ENCODE measurements at regions not wholly inside any gene's neighbourhood (a gene's known extent, or its start where the extent isn't known, plus 50 kb on each side); places are given as distances from the start of the nearest gene placed in this dataset.
A peak's percentile ranks its signal among the peaks of the same experiment; 100 is the strongest.

DNA sequence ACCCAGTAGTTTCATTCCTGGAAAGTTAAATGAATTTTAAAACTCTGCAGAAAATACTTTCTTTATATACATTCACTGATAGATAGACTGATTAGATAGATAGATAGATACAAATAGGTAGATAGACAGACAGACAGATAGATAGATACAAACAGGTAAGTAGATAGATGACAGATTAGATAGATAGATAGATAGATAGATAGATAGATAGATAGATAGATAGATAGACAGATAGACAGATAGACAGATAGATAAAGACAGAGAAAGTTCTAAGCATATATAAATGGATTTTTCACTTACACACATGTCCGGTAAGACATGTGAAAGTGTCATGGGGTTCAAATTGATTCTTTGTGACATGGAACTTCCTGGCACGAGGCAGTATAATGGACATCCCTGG is 349.7 kb downstream of the CDK5RAP2 start:
- Histone ChIP-seq H3K4me1 (no peaks in the 10 kb centered on the region), H3K36me3 (ENCODE audit: insufficient read depth in 1 of 2, low read depth in 1 of 2) (no peaks in the 10 kb centered on the region), H3K27ac (no peak overlapping the region), H3K9me3 (no peaks in the 10 kb centered on the region), H3K4me3 (no peak overlapping the region), H3K27me3 (ENCODE audit: insufficient read depth in 3 of 3, low read length in 2 of 3) (no peaks in the 10 kb centered on the region)
- TF ChIP-seq, protein P1, sequence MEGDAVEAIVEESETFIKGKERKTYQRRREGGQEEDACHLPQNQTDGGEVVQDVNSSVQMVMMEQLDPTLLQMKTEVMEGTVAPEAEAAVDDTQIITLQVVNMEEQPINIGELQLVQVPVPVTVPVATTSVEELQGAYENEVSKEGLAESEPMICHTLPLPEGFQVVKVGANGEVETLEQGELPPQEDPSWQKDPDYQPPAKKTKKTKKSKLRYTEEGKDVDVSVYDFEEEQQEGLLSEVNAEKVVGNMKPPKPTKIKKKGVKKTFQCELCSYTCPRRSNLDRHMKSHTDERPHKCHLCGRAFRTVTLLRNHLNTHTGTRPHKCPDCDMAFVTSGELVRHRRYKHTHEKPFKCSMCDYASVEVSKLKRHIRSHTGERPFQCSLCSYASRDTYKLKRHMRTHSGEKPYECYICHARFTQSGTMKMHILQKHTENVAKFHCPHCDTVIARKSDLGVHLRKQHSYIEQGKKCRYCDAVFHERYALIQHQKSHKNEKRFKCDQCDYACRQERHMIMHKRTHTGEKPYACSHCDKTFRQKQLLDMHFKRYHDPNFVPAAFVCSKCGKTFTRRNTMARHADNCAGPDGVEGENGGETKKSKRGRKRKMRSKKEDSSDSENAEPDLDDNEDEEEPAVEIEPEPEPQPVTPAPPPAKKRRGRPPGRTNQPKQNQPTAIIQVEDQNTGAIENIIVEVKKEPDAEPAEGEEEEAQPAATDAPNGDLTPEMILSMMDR (IDR thresholded peaks at IDR 0.05), result no peak
- intact Hi-C loops (cut with DNase I), result no loop called here
- ATAC-seq (no peak), DNase-seq (no peak)
- 73 to 90% (median 76%) methylated on average over 2 of the region's 2 CpGs for WGBS, 3 donors

GRCh38 chr9:120221844-120222243 is 358.1 kb downstream of the CDK5RAP2 start:
- ATAC-seq (no peak), DNase-seq (no peak)
- Histone ChIP-seq H3K4me1 (no peaks in the 10 kb centered on the region), H3K27me3 (ENCODE audit: insufficient read depth in 3 of 3, low read length in 2 of 3) (no peaks in the 10 kb centered on the region), H3K9me3 (no peaks in the 10 kb centered on the region), H3K27ac (no peak overlapping the region), H3K4me3 (no peak overlapping the region), H3K36me3 (ENCODE audit: insufficient read depth in 1 of 2, low read depth in 1 of 2) (no peaks in the 10 kb centered on the region)
- intact Hi-C loops (cut with DNase I), result no loop called here
- TF ChIP-seq, protein P1 (IDR thresholded peaks at IDR 0.05), result no peak
- WGBS, 3 donors, result 39 to 44% (median 39%) methylated on average over 3 of the region's 3 CpGs

GRCh38 chr9:120214332-120214731 is 365.6 kb downstream of the CDK5RAP2 start:
- Histone ChIP-seq H3K4me1 (no peaks in the 10 kb centered on the region), H3K27me3 (ENCODE audit: insufficient read depth in 3 of 3, low read length in 2 of 3) (no peaks in the 10 kb centered on the region), H3K36me3 (ENCODE audit: insufficient read depth in 1 of 2, low read depth in 1 of 2) (no peaks in the 10 kb centered on the region), H3K27ac (no peak overlapping the region), H3K9me3 (no peaks in the 10 kb centered on the region), H3K4me3 (no peak overlapping the region)
- DNase-seq (no peak), ATAC-seq (no peak)
- intact Hi-C loops (cut with DNase I), result no loop called here
- 59 to 74% (median 63%) methylated on average over 11 of the region's 11 CpGs for WGBS, 3 donors
- TF ChIP-seq, protein P1 (IDR thresholded peaks at IDR 0.05), result no peak

GRCh38 chr9:120212853-120213200 is 367.1 kb downstream of the CDK5RAP2 start:
- ATAC-seq, result no peak
- H3K4me1 ChIP-seq, result no peaks in the 10 kb centered on the region
- H3K27ac ChIP-seq, result no peak overlapping the region
- WGBS, 3 donors, result 44 to 70% (median 49%) methylated on average over 5 of the region's 5 CpGs
- TF ChIP-seq, protein P1 (IDR thresholded peaks at IDR 0.05), result no peak
- H3K9me3 ChIP-seq, result no peaks in the 10 kb centered on the region
- intact Hi-C loops (cut with DNase I), result no loop called here
- H3K27me3 ChIP-seq (ENCODE audit: insufficient read depth in 3 of 3, low read length in 2 of 3), result no peaks in the 10 kb centered on the region
- no peak for DNase-seq
- no peak overlapping the region for H3K4me3 ChIP-seq
- H3K36me3 ChIP-seq (ENCODE audit: insufficient read depth in 1 of 2, low read depth in 1 of 2), result no peaks in the 10 kb centered on the region

- intact Hi-C loops (cut with DNase I), result no loop called here
- no peaks in the 10 kb centered on the region for H3K4me1 ChIP-seq
- 15 to 22% (median 21%) methylated on average over 2 of the region's 2 CpGs for WGBS, 3 donors
- H3K27ac ChIP-seq, result no peak overlapping the region
- H3K27me3 ChIP-seq (ENCODE audit: insufficient read depth in 3 of 3, low read length in 2 of 3), result no peaks in the 10 kb centered on the region
- H3K9me3 ChIP-seq, result no peaks in the 10 kb centered on the region
- peak; percentile 54 to 79 (median 64) for ATAC-seq
- H3K36me3 ChIP-seq (ENCODE audit: insufficient read depth in 1 of 2, low read depth in 1 of 2), result no peaks in the 10 kb centered on the region
- no peak for DNase-seq
- H3K4me3 ChIP-seq, result no peak overlapping the region
- TF ChIP-seq, protein P1 (IDR thresholded peaks at IDR 0.05), result no peak
Observed at GRCh38 chr9:120212153-120212852, 367.7 kb downstream of the CDK5RAP2 start.

Measured in psoas muscle (tissue), 7 donors.